Panc1 (cell line): ENCODE measurements at regions not wholly inside any gene's neighbourhood (a gene's known extent, or its start where the extent isn't known, plus 50 kb on each side); places are given as distances from the start of the nearest gene placed in this dataset.

ENCODE experiments used
- ATAC-seq: fragments of 200-7000 bp; cut with Tn5 transposase; 2 replicates; pipeline ENCODE4 v1.9.1; 2020; ENCODE audit warnings: mild to moderate bottlenecking, moderate library complexity
- BruUV-seq: library from RNA; stranded (reverse); fragments of 400-500 nt; replicated peaks from 2 replicates; lab custom pipeline; 2021; lab: Mats Ljungman, UMichigan
- CTCF ChIA-PET: fragments of 300-600 bp; sonication (Branson Sonifier 250); formaldehyde crosslinking; loops from one replicate; lab custom pipeline; 2022; ENCODE audit warnings: antibody characterized with exemption; lab: Charles Lee
- POLR2A ChIA-PET: fragments of 300-600 bp; sonication (Branson Sonifier 250); formaldehyde crosslinking; loops from one replicate; lab custom pipeline; 2022; ENCODE audit warnings: antibody characterized with exemption; lab: Charles Lee
- DNase-seq: peaks from one replicate; pipeline ENCODE4 v3.0.0-alpha.2; 2010; ENCODE audit warnings: low read depth, low spot score
- H3K27ac ChIP-seq: 2 replicates; pipeline ENCODE4 v1.5.1; 2011; ENCODE audit warnings: mild to moderate bottlenecking, low read length, inconsistent platforms
- H3K27me3 ChIP-seq: fragments of 200-500 bp; sonication (Bioruptor generic); 2 replicates; pipeline ENCODE4 v1.6.0; 2014; ENCODE audit warnings: low read length, inconsistent platforms; ENCODE audit not compliant: control insufficient read depth, insufficient read depth
- H3K36me3 ChIP-seq: fragments of 200-500 bp; sonication (Bioruptor generic); 2 replicates; pipeline ENCODE4 v1.5.1; 2014; ENCODE audit warnings: inconsistent platforms, mild to moderate bottlenecking, low read length, moderate library complexity; ENCODE audit not compliant: control insufficient read depth, insufficient read depth
- H3K4me1 ChIP-seq: 2 replicates; pipeline ENCODE4 v1.5.1; 2011; ENCODE audit warnings: inconsistent platforms, mild to moderate bottlenecking, low read length, moderate library complexity; ENCODE audit not compliant: control insufficient read depth, insufficient read depth
- H3K4me3 ChIP-seq, 2 experiments: 2 replicates each; pipeline ENCODE4 v1.5.1; 2011 to 2012; ENCODE audit warnings: low read depth in 2 of 2, low read length in 2 of 2, mild to moderate bottlenecking in 2 of 2, inconsistent platforms in 1 of 2, moderate library complexity in 1 of 2
- H3K9me3 ChIP-seq: fragments of 200-500 bp; sonication (Bioruptor generic); 2 replicates; pipeline ENCODE4 v1.5.1; 2014; ENCODE audit warnings: low read depth, mild to moderate bottlenecking, inconsistent platforms, low read length, moderate library complexity; ENCODE audit not compliant: control insufficient read depth, insufficient read depth
- CTCF ChIP-seq: fragments of 450-650 bp; IDR thresholded peaks from 2 replicates; pipeline ENCODE4 v1.5.1; 2017; ENCODE audit warnings: mild to moderate bottlenecking
- POLR2AphosphoS5 ChIP-seq: IDR thresholded peaks from 2 replicates; pipeline ENCODE4 v1.6.1; 2012; ENCODE audit warnings: mild to moderate bottlenecking, low read depth, low read length, moderate library complexity
- REST ChIP-seq, 2 experiments: IDR thresholded peaks; 2 replicates each; pipeline ENCODE4 v1.6.1; 2011 to 2012; ENCODE audit warnings: low read depth in 2 of 2, control low read depth in 1 of 2, low read length in 1 of 2, mild to moderate bottlenecking in 1 of 2, moderate library complexity in 1 of 2; ENCODE audit not compliant: insufficient read depth in 1 of 2
- SIN3A ChIP-seq: IDR thresholded peaks from 2 replicates; pipeline ENCODE4 v1.6.1; 2012; ENCODE audit warnings: low read depth, mild to moderate bottlenecking, low read length, moderate library complexity, borderline replicate concordance; ENCODE audit not compliant: insufficient read depth
- TCF7L2 ChIP-seq: IDR thresholded peaks from 2 replicates; pipeline ENCODE4 v1.6.1; 2011; ENCODE audit warnings: mild to moderate bottlenecking, low read depth, low read length, inconsistent platforms
- in situ Hi-C: cut with HindIII; loops from 2 replicates; pipeline ENCODE4 v1.10.0; 2016; ENCODE audit warnings: low sequenced_read_pairs, low pct_unique_long_range_greater_than_20kb
- intact Hi-C: fragments of 100-400 bp; cut with micrococcal nuclease; formaldehyde crosslinking; loops from one replicate; pipeline ENCODE4 v1.10.0; 2022; ENCODE audit not compliant: unreplicated experiment

GRCh38 chr4:187929024-187929423 is 66.5 kb upstream of the ZFP42 start:
- in situ Hi-C loops, result no loop called here
- CTCF ChIA-PET, result no interaction called here

GRCh38 chr4:187934766-187935165 is 60.8 kb upstream of the ZFP42 start:
- DNase-seq, result no peak
- Histone ChIP-seq H3K4me3 (no peak overlapping the region), H3K36me3 (no peaks in the 10 kb centered on the region), H3K27me3 (no peaks in the 10 kb centered on the region), H3K27ac (no peak overlapping the region), H3K4me1 (no peaks in the 10 kb centered on the region), H3K9me3 (no peaks in the 10 kb centered on the region)
- ChIA-PET CTCF (no interaction called here), POLR2A (no interaction called here)
- in situ Hi-C loops, result no loop called here
- intact Hi-C loops, result no loop called here
- ATAC-seq, result no peak
- no TSS peak for BruUV-seq
- TF ChIP-seq POLR2AphosphoS5 (no peak), TCF7L2 (no peak), SIN3A (no peak), REST (IDR thresholded peaks at IDR 0.05; ENCODE audit: insufficient read depth in 1 of 2, low read depth in 2 of 2, low read length in 1 of 2) (no peak), CTCF (no peak)

More at GRCh38 chr4:187929024-187929423, 66.5 kb upstream of the ZFP42 start:
- peak; percentile 26 for TF ChIP-seq CTCF
- TF ChIP-seq POLR2AphosphoS5, result no peak
- TF ChIP-seq TCF7L2, result no peak
- no TSS peak for BruUV-seq
- no peak for ATAC-seq
- Histone ChIP-seq H3K27me3 (no peaks in the 10 kb centered on the region), H3K36me3 (no peaks in the 10 kb centered on the region), H3K4me3 (no peak overlapping the region), H3K4me1 (no peaks in the 10 kb centered on the region), H3K9me3 (no peaks in the 10 kb centered on the region), H3K27ac (no peak overlapping the region)
- intact Hi-C loops, result no loop called here
- DNase-seq, result no peak
- POLR2A ChIA-PET, result no interaction called here

GRCh38 chr4:187937557-187937956 is 58.0 kb upstream of the ZFP42 start:
- Histone ChIP-seq H3K27me3 (no peaks in the 10 kb centered on the region), H3K36me3 (no peaks in the 10 kb centered on the region), H3K9me3 (no peaks in the 10 kb centered on the region), H3K4me3 (no peak overlapping the region), H3K4me1 (no peaks in the 10 kb centered on the region), H3K27ac (no peak overlapping the region)
- in situ Hi-C loops, result no loop called here
- ChIA-PET POLR2A (no interaction called here), CTCF (no interaction called here)
- BruUV-seq, result no TSS peak
- DNase-seq (no peak), ATAC-seq (no peak)
- intact Hi-C loops, result no loop called here
- TF ChIP-seq CTCF (no peak), POLR2AphosphoS5 (no peak), SIN3A (no peak), TCF7L2 (no peak), REST (IDR thresholded peaks at IDR 0.05; ENCODE audit: insufficient read depth in 1 of 2, low read depth in 2 of 2, low read length in 1 of 2) (no peak)
